Urothelium cell line (cell line): ENCODE measurements at regions not wholly inside any gene's neighbourhood (a gene's known extent, or its start where the extent isn't known, plus 50 kb on each side); places are given as distances from the start of the nearest gene placed in this dataset.
"Not testable (repeated sequence)": the region's sequence is repeated elsewhere in the genome, so short reads cannot be mapped to it uniquely, and the experiment has no call there.

ENCODE experiments used
- DNase-seq: peaks from one replicate; pipeline ENCODE4 v3.0.0; 2011; ENCODE audit warnings: low spot score, mixed read lengths
- FAIRE-seq: peaks from 2 replicates; lab custom pipeline; 2011; peaks lifted over from hg19 to GRCh38; lab: Jason Lieb, UNC

- DNase-seq (no peak), FAIRE-seq (no peak)
Measured at GRCh38 chr3:171915275-171915674, 72.1 kb downstream of the TMEM212 start.

GRCh38 chr3:171916888-171917287 lies 73.7 kb downstream of the TMEM212 start:
- FAIRE-seq: no peak
- no peak for DNase-seq

GRCh38 chr3:171922629-171923028 lies 79.5 kb downstream of the TMEM212 start:
- not testable (repeated sequence) for DNase-seq, FAIRE-seq

GRCh38 chr3:171923668-171924067 lies 80.5 kb downstream of the TMEM212 start:
- DNase-seq, FAIRE-seq: not testable (repeated sequence)

GRCh38 chr3:171924864-171925263 lies 81.7 kb downstream of the TMEM212 start:
- not testable (repeated sequence) for DNase-seq, FAIRE-seq

- DNase-seq (no peak), FAIRE-seq (no peak)
Measured at GRCh38 chr3:171932153-171932611, 89.0 kb downstream of the TMEM212 start.

GRCh38 chr3:171933441-171933840 lies 90.3 kb downstream of the TMEM212 start:
- DNase-seq (no peak), FAIRE-seq (no peak)

- FAIRE-seq (no peak), DNase-seq (no peak)
Measured at GRCh38 chr3:171935261-171936123, 92.3 kb downstream of the TMEM212 start.

GRCh38 chr3:171936191-171936841 lies 93.2 kb downstream of the TMEM212 start:
- FAIRE-seq: no peak
- DNase-seq: peak; percentile 47

GRCh38 chr3:171939578-171939977 lies 96.4 kb downstream of the TMEM212 start:
- FAIRE-seq (no peak), DNase-seq (no peak)

GRCh38 chr3:171940151-171940649 lies 97.1 kb downstream of the TMEM212 start:
- FAIRE-seq (no peak), DNase-seq (no peak)

GRCh38 chr3:171943262-171944117 lies 95.9 kb upstream of the FNDC3B start:
- DNase-seq (no peak), FAIRE-seq (no peak)

- DNase-seq (no peak), FAIRE-seq (no peak)
Measured at GRCh38 chr3:171944118-171945016, 95.0 kb upstream of the FNDC3B start.

GRCh38 chr3:171948674-171949073 lies 90.7 kb upstream of the FNDC3B start:
- DNase-seq (no peak), FAIRE-seq (no peak)

GRCh38 chr3:171949554-171949953 lies 89.8 kb upstream of the FNDC3B start:
- DNase-seq (no peak), FAIRE-seq (no peak)

GRCh38 chr3:171950373-171950772 lies 89.0 kb upstream of the FNDC3B start:
- no peak for FAIRE-seq
- peak; percentile 30 for DNase-seq

- no peak for DNase-seq
- FAIRE-seq: no peak
Measured at GRCh38 chr3:171951597-171951996, 87.8 kb upstream of the FNDC3B start.

- no peak for FAIRE-seq
- no peak for DNase-seq
Measured at GRCh38 chr3:171953301-171954022, 85.9 kb upstream of the FNDC3B start.

GRCh38 chr3:171954690-171955383 lies 84.5 kb upstream of the FNDC3B start:
- FAIRE-seq (no peak), DNase-seq (no peak)
